ENCODE measurements at regions not wholly inside any gene's neighbourhood (a gene's known extent, or its start where the extent isn't known, plus 50 kb on each side); places are given as distances from the start of the nearest gene placed in this dataset.

DNA sequence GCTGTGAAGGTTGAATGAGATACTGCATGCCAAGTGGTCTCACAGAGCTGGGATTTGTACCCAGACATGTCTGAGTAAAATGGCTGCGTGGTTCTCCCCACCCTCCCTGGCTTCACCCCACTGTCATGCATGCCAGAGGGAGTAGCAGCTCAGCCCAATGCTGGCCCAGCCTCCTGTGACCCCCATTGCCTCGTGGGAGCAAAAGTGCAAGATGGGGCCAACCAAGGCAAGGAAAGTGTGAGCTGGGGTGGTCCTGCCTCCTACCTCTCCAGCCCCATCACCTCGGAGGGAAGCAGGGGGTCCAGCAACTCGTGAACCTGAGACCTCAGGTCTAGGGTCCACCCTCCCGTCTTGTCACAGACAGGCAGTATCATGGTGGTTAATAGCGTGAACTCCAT lies 209.8 kb upstream of the GRIK3 start:
- Histone ChIP-seq H3K27me3 (no peaks in the 10 kb centered on the region), H3K4me3 (no peak overlapping the region), H3K4me1 (replicated peaks in 1 of 2) (no peaks in the 10 kb centered on the region), H3K27ac (no peak overlapping the region), H3K9me3 (replicated peaks in 1 of 3) (no peaks in the 10 kb centered on the region), H3K36me3 (replicated peaks in 1 of 2) (no peaks in the 10 kb centered on the region)
- TF ChIP-seq, protein P1, sequence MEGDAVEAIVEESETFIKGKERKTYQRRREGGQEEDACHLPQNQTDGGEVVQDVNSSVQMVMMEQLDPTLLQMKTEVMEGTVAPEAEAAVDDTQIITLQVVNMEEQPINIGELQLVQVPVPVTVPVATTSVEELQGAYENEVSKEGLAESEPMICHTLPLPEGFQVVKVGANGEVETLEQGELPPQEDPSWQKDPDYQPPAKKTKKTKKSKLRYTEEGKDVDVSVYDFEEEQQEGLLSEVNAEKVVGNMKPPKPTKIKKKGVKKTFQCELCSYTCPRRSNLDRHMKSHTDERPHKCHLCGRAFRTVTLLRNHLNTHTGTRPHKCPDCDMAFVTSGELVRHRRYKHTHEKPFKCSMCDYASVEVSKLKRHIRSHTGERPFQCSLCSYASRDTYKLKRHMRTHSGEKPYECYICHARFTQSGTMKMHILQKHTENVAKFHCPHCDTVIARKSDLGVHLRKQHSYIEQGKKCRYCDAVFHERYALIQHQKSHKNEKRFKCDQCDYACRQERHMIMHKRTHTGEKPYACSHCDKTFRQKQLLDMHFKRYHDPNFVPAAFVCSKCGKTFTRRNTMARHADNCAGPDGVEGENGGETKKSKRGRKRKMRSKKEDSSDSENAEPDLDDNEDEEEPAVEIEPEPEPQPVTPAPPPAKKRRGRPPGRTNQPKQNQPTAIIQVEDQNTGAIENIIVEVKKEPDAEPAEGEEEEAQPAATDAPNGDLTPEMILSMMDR (IDR thresholded peaks at IDR 0.05), result no peak
- TF ChIP-seq POLR2A (IDR thresholded peaks at IDR 0.05), result no peak
- intact Hi-C loops (cut with DNase I), result no loop called here
- DNase-seq, result no peak
- 74 to 85% (median 76%) methylated on average over 5 to 6 of the region's 6 CpGs for WGBS, 4 donors

GRCh38 chr1:37244815-37245214 lies 210.5 kb upstream of the GRIK3 start:
- H3K9me3 ChIP-seq (replicated peaks in 1 of 3), result no peaks in the 10 kb centered on the region
- no peaks in the 10 kb centered on the region for H3K4me1 ChIP-seq (replicated peaks in 1 of 2)
- H3K4me3 ChIP-seq, result no peak overlapping the region
- H3K27ac ChIP-seq, result no peak overlapping the region
- WGBS, 4 donors, result 72 to 82% (median 76%) methylated on average over 2 to 3 of the region's 3 CpGs
- H3K27me3 ChIP-seq, result no peaks in the 10 kb centered on the region
- no peaks in the 10 kb centered on the region for H3K36me3 ChIP-seq (replicated peaks in 1 of 2)
- no peak for DNase-seq
- TF ChIP-seq, protein P1 (IDR thresholded peaks at IDR 0.05), result no peak
- TF ChIP-seq POLR2A (IDR thresholded peaks at IDR 0.05), result no peak
- intact Hi-C loops (cut with DNase I), result no loop called here

DNA sequence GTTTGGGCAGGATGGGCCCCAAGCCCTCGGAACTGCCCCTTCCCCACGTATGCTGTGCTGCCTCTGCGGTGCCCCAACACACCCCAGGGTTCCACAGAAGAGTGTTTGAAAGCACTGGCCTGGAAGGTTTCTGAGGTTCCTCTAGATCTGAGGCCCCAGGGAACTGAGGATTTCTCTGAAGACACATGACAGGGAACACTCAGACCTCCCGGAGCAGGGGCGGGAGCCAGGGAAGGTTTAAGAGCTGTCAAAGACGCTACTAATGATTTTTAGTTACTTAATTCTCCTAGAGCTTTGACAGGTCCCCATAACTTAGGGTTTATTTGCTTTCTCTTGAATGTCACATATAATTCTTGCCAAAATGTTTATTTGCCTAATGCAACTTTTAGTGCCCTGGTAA lies 212.3 kb upstream of the GRIK3 start:
- Histone ChIP-seq H3K4me3 (no peak overlapping the region), H3K27me3 (no peaks in the 10 kb centered on the region), H3K36me3 (replicated peaks in 1 of 2) (no peaks in the 10 kb centered on the region), H3K4me1 (replicated peaks in 1 of 2) (no peaks in the 10 kb centered on the region), H3K9me3 (replicated peaks in 1 of 3) (no peaks in the 10 kb centered on the region), H3K27ac (no peak overlapping the region)
- no peak for TF ChIP-seq POLR2A (IDR thresholded peaks at IDR 0.05)
- TF ChIP-seq, protein P1 (IDR thresholded peaks at IDR 0.05), result no peak
- intact Hi-C loops (cut with DNase I), result no loop called here
- 39 to 42% (median 40%) methylated on average over 6 of the region's 6 CpGs for WGBS, 4 donors
- DNase-seq, result no peak

- 0 to 42% (median 40%) methylated on average over 1 to 4 of the region's 4 CpGs for WGBS, 4 donors
- Histone ChIP-seq H3K27me3 (peaks cover 2% of the 10 kb centered on the region), H3K4me1 (replicated peaks in 1 of 2) (no peaks in the 10 kb centered on the region), H3K27ac (no peak overlapping the region), H3K4me3 (no peak overlapping the region), H3K36me3 (replicated peaks in 1 of 2) (no peaks in the 10 kb centered on the region), H3K9me3 (replicated peaks in 1 of 3) (no peaks in the 10 kb centered on the region)
- DNase-seq, result no peak
- intact Hi-C loops (cut with DNase I), result no loop called here
- TF ChIP-seq POLR2A (IDR thresholded peaks at IDR 0.05), result no peak
- TF ChIP-seq, protein P1 (IDR thresholded peaks at IDR 0.05), result no peak
Observed at GRCh38 chr1:37250371-37250770, 216.1 kb upstream of the GRIK3 start.
